ENCODE measurements at regions not wholly inside any gene's neighbourhood (a gene's known extent, or its start where the extent isn't known, plus 50 kb on each side); places are given as distances from the start of the nearest gene placed in this dataset.

DNA sequence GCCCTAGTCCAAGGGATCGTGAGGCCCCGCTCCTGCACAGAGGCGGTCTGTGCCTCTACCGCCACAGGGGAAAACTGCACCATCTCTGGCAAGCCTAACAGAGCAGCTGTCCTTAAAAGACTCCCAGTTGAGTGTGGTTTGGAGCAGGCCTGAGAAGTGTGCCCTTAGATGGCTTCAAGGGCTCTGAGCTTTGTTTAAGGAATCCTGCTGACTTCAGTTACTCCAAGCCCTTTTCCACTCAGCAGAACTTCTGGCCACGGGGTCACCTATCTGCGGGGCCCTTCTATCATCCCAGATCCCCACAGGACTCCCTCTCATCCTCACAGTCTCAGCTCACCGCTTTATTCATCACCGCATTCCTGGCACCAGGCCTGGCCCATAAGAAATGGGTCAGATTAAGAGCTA, 131.5 kb downstream of the CCDC74A start:
- TF ChIP-seq ZNF274 (IDR thresholded peaks at IDR 0.05; ENCODE audit: low read depth, low read length) (no peak), YY1 (IDR thresholded peaks at IDR 0.05; ENCODE audit: insufficient read depth, insufficient read length) (no peak), SUZ12 (IDR thresholded peaks at IDR 0.05; ENCODE audit: extremely low read depth, insufficient read depth, insufficient read length) (no peak)

Data from NT2/D1 (cell line).